Right lobe of liver (tissue), 6 donors: ENCODE measurements at regions not wholly inside any gene's neighbourhood (a gene's known extent, or its start where the extent isn't known, plus 50 kb on each side); places are given as distances from the start of the nearest gene placed in this dataset.

Source experiments
- ATAC-seq, 4 donors: fragments of 200-7000 bp; cut with Tn5 transposase; one replicate each; pipeline ENCODE4 v1.9.1; 2020; ENCODE audit warnings: mild to moderate bottlenecking in 4 of 4, moderate library complexity in 4 of 4
- DNase-seq, 3 donors: peaks; one replicate each; pipeline ENCODE4 v3.0.0-alpha.2; 2020
- H3K27ac ChIP-seq, 3 donors: fragments of 200-600 bp; one replicate each; pipeline ENCODE4 v1.8.0; 2022
- H3K27me3 ChIP-seq, 2 donors: fragments of 200-600 bp; one replicate each; pipeline ENCODE4 v1.8.0; 2022
- H3K36me3 ChIP-seq, 4 donors: fragments of 200-600 bp; sonication (generic) in 1 of 4; one replicate each; pipeline versions ENCODE4 v1.5.1 to v1.8.0; 2017 to 2022; ENCODE audit warnings: control low read depth in 1 of 4
- H3K4me1 ChIP-seq, 4 donors: fragments of 200-600 bp; sonication (generic) in 1 of 4; one replicate each; pipeline versions ENCODE4 v1.5.1 to v1.8.0; 2017 to 2022; ENCODE audit warnings: control low read depth in 1 of 4
- H3K4me3 ChIP-seq, 3 donors: fragments of 200-600 bp; one replicate each; pipeline ENCODE4 v1.8.0; 2022
- H3K9me3 ChIP-seq, 4 donors: fragments of 200-600 bp; sonication (generic) in 1 of 4; one replicate each; pipeline versions ENCODE4 v1.5.1 to v1.8.0; 2017 to 2022; ENCODE audit warnings: control low read depth in 1 of 4
- POLR2A ChIP-seq: fragments of 450-650 bp; IDR thresholded peaks from one replicate; pipeline ENCODE4 v1.6.1; 2017; ENCODE audit warnings: antibody characterized with exemption, mild to moderate bottlenecking
- WGBS: methylation state at CpG from one replicate; pipeline ENCODE4 v1.1.6; 2018; ENCODE audit warnings: low coverage, low lambda C conversion rate; ENCODE audit not compliant: insufficient coverage; ENCODE audit errors: missing lambda C conversion rate; 5-methylcytosine and 5-hydroxymethylcytosine counted together
- intact Hi-C, 2 donors: fragments of 100-400 bp; cut with DNase I; formaldehyde crosslinking; loops; one replicate each; pipeline versions ENCODE4 v1.11.2 to v1.14.1; 2022
- TF ChIP-seq, protein P1 (sequence below), 4 donors: fragments of 200-600 bp in 3 of 4; fragments of 450-650 bp in 1 of 4; IDR thresholded peaks; one replicate each; pipeline versions ENCODE4 v1.5.1 to v1.8.0; 2016 to 2022; ENCODE audit warnings: antibody characterized with exemption in 4 of 4, mild to moderate bottlenecking in 2 of 4
- donor health status: DM: no; HTN: yes; CAD: no.
- donor health status: DM: no; HTN: no; CAD: no.
- donor health status: DM: no; HTN: no; CAD: no.
- donor health status: DM: no; HTN: yes; CAD: no.
- donor health status: DM: no; HTN: yes; CAD: no.

GRCh38 chr21:28378026-28378425, 614.7 kb downstream of the LTN1 start:
- H3K27me3 ChIP-seq: no peaks in the 10 kb centered on the region
- no peak for TF ChIP-seq POLR2A
- intact Hi-C loops: no loop called here
- ATAC-seq (no peak), DNase-seq (no peak)
- H3K36me3 ChIP-seq: no peaks in the 10 kb centered on the region
- peaks cover 0 to 25% (median 9%) of the 10 kb centered on the region in 4 donors for H3K4me1 ChIP-seq
- no peak overlapping the region for H3K4me3 ChIP-seq
- no peak overlapping the region for H3K27ac ChIP-seq
- no peaks in the 10 kb centered on the region for H3K9me3 ChIP-seq
- 90% methylated on average over 2 of the region's 2 CpGs for WGBS

GRCh38 chr21:28375708-28376385, 616.8 kb downstream of the LTN1 start:
- Histone ChIP-seq H3K36me3 (no peaks in the 10 kb centered on the region), H3K4me3 (peak overlapping the region in 1 of 3 donors; percentile 1), H3K27ac (peak overlapping the region; percentile 76 to 86 (median 82)), H3K4me1 (peaks cover 0 to 25% (median 9%) of the 10 kb centered on the region in 4 donors), H3K9me3 (no peaks in the 10 kb centered on the region), H3K27me3 (no peaks in the 10 kb centered on the region)
- DNase-seq (peak; percentile 33 to 68 (median 61)), ATAC-seq (peak; percentile 86 to 94 (median 91))
- intact Hi-C loops: no loop called here
- WGBS: 20% methylated on average over 2 of the region's 2 CpGs
- TF ChIP-seq POLR2A: peak; percentile 70
- TF ChIP-seq, protein P1, sequence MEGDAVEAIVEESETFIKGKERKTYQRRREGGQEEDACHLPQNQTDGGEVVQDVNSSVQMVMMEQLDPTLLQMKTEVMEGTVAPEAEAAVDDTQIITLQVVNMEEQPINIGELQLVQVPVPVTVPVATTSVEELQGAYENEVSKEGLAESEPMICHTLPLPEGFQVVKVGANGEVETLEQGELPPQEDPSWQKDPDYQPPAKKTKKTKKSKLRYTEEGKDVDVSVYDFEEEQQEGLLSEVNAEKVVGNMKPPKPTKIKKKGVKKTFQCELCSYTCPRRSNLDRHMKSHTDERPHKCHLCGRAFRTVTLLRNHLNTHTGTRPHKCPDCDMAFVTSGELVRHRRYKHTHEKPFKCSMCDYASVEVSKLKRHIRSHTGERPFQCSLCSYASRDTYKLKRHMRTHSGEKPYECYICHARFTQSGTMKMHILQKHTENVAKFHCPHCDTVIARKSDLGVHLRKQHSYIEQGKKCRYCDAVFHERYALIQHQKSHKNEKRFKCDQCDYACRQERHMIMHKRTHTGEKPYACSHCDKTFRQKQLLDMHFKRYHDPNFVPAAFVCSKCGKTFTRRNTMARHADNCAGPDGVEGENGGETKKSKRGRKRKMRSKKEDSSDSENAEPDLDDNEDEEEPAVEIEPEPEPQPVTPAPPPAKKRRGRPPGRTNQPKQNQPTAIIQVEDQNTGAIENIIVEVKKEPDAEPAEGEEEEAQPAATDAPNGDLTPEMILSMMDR (IDR thresholded peaks at IDR 0.05): peak in 1 of 4 donors; percentile 12

DNA sequence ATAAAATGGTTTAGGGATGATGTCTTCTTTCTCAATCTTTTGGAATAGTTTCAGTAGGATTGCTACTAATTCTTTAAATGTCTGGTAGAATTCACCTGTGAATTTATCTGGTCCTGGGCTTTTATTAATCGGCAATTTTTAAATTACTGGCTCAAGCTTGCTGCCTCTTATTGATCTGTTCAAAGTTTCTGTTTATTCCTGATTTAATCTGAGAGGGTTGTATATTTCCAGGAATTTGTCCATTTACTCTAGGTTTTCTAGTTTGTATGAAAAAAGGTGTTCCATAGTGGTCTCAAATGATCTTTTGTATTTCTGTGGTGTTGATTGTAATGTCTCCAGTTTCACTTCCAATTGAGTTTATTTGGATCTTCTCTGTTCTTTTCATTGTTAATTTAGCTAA, 617.8 kb downstream of the LTN1 start:
- H3K27ac ChIP-seq: peak overlapping the region; percentile 76 to 86 (median 82)
- 20% methylated on average over 1 of the region's 1 CpG for WGBS

GRCh38 chr21:28371713-28372112, 621.0 kb downstream of the LTN1 start:
- no peak overlapping the region for H3K27ac ChIP-seq
- no peaks in the 10 kb centered on the region for H3K9me3 ChIP-seq
- H3K36me3 ChIP-seq: no peaks in the 10 kb centered on the region
- DNase-seq (no peak), ATAC-seq (no peak)
- H3K4me3 ChIP-seq: no peak overlapping the region
- no peak for TF ChIP-seq POLR2A
- no peaks in the 10 kb centered on the region for H3K27me3 ChIP-seq
- WGBS: 94% methylated on average over 2 of the region's 4 CpGs
- peaks cover 0 to 11% (median 2%) of the 10 kb centered on the region in 4 donors for H3K4me1 ChIP-seq
- intact Hi-C loops: no loop called here

More for the DNA sequence above, 617.8 kb downstream of the LTN1 start:
- intact Hi-C loops: no loop called here
- ATAC-seq (peak; percentile 46 to 63 (median 54)), DNase-seq (no peak)
- Histone ChIP-seq H3K9me3 (no peaks in the 10 kb centered on the region), H3K4me3 (no peak overlapping the region), H3K36me3 (no peaks in the 10 kb centered on the region), H3K27me3 (no peaks in the 10 kb centered on the region), H3K4me1 (peaks cover 0 to 25% (median 9%) of the 10 kb centered on the region in 4 donors)
- TF ChIP-seq, protein P1 (IDR thresholded peaks at IDR 0.05): no peak

DNA sequence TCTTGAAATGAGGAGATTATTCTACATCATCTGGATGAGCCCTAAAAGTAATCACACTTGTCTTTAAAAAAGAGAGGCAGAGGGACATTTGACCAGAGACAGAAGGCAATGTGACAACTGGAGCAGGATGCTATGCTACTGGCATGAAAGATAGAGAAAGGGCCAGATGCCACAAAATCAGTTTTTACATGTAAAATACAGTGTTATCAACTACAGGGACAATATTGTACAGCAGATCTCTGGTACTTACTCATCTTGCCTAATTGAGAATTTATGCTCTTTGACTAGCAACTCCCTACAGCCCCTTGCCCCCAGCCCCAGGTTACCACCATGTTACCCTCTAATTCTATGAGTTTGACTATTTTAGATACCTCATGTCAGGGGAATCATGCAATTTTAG, 633.4 kb downstream of the LTN1 start:
- Histone ChIP-seq H3K9me3 (no peaks in the 10 kb centered on the region), H3K27me3 (no peaks in the 10 kb centered on the region), H3K27ac (no peak overlapping the region), H3K4me3 (no peak overlapping the region), H3K4me1 (no peaks in the 10 kb centered on the region), H3K36me3 (no peaks in the 10 kb centered on the region)
- TF ChIP-seq POLR2A: no peak
- TF ChIP-seq, protein P1 (IDR thresholded peaks at IDR 0.05): no peak
- ATAC-seq: no peak
- no peak for DNase-seq
- intact Hi-C loops: no loop called here
